OCI-LY7 (cell line): ENCODE measurements at regions not wholly inside any gene's neighbourhood (a gene's known extent, or its start where the extent isn't known, plus 50 kb on each side); places are given as distances from the start of the nearest gene placed in this dataset.

Experiments
- BruUV-seq: library from RNA; stranded (reverse); fragments of 400-500 nt; replicated peaks from 2 replicates; lab custom pipeline; 2021; lab: Mats Ljungman, UMichigan
- CTCF ChIA-PET: fragments of 300-600 bp; sonication (Branson Sonifier 250); formaldehyde crosslinking; loops from one replicate; lab custom pipeline; 2022; ENCODE audit warnings: antibody characterized with exemption; ENCODE audit not compliant: unreplicated experiment; lab: Charles Lee
- POLR2A ChIA-PET: fragments of 300-600 bp; sonication (Branson Sonifier 250); formaldehyde crosslinking; loops from one replicate; lab custom pipeline; 2022; ENCODE audit warnings: antibody characterized with exemption; lab: Charles Lee
- DNase-seq: peaks from one replicate; pipeline ENCODE4 v3.0.0-alpha.2; 2015; ENCODE audit warnings: low spot score
- H2AFZ ChIP-seq: fragments of 200-600 bp; sonication (generic), shearing (Covaris generic); 2 replicates; pipeline ENCODE4 v1.6.1; 2014; ENCODE audit warnings: mild to moderate bottlenecking, antibody characterized with exemption, low read length, moderate library complexity
- H3K27ac ChIP-seq: fragments of 200-600 bp; sonication (generic); 2 replicates; pipeline ENCODE4 v1.5.1; 2014; ENCODE audit warnings: mixed run types, low read depth, mild to moderate bottlenecking, moderate library complexity, low read length, inconsistent platforms; ENCODE audit not compliant: poor library complexity, severe bottlenecking
- H3K36me3 ChIP-seq: fragments of 200-600 bp; sonication (generic); 2 replicates; pipeline ENCODE4 v1.6.1; 2014; ENCODE audit warnings: mild to moderate bottlenecking, antibody characterized with exemption, low read length, moderate library complexity, mixed read lengths; ENCODE audit not compliant: insufficient read depth
- H3K4me1 ChIP-seq: fragments of 200-600 bp; sonication (generic); 2 replicates; pipeline ENCODE4 v1.5.1; 2014; ENCODE audit warnings: mild to moderate bottlenecking, low read length; ENCODE audit not compliant: insufficient read depth, poor library complexity, severe bottlenecking
- H3K4me2 ChIP-seq: fragments of 200-600 bp; sonication (generic); 2 replicates; pipeline ENCODE4 v1.6.1; 2014; ENCODE audit warnings: mild to moderate bottlenecking, low read length
- H3K4me3 ChIP-seq: fragments of 200-600 bp; sonication (generic); 2 replicates; pipeline ENCODE4 v1.5.1; 2014; ENCODE audit warnings: mild to moderate bottlenecking, low read depth, low read length; ENCODE audit not compliant: poor library complexity, severe bottlenecking
- H3K79me2 ChIP-seq: fragments of 200-600 bp; sonication (generic); 2 replicates; pipeline ENCODE4 v1.6.1; 2016; ENCODE audit warnings: low read depth, mild to moderate bottlenecking, low read length, moderate library complexity, mixed read lengths; ENCODE audit not compliant: insufficient read depth
- H3K9me2 ChIP-seq: fragments of 200-600 bp; sonication (generic); 2 replicates; pipeline ENCODE4 v1.6.1; 2016; ENCODE audit warnings: mild to moderate bottlenecking, low read length, mixed read lengths; ENCODE audit not compliant: insufficient read depth
- H3K9me3 ChIP-seq: fragments of 200-600 bp; sonication (generic); 2 replicates; pipeline ENCODE4 v1.6.1; 2014; ENCODE audit warnings: mild to moderate bottlenecking, mixed run types, low read length, mixed read lengths
- H4K20me1 ChIP-seq: fragments of 200-600 bp; sonication (generic); 2 replicates; pipeline ENCODE4 v1.6.1; 2014; ENCODE audit warnings: mild to moderate bottlenecking, antibody characterized with exemption, low read length, moderate library complexity, mixed read lengths; ENCODE audit not compliant: insufficient read depth
- EZH2phosphoT487 ChIP-seq: fragments of 200-600 bp; sonication (generic); IDR thresholded peaks from 2 replicates; pipeline ENCODE4 v1.6.1; 2018; ENCODE audit warnings: low read depth, borderline replicate concordance, mild to moderate bottlenecking, mixed run types, antibody characterized with exemption, low read length, moderate library complexity, mixed read lengths
- intact Hi-C: fragments of 100-400 bp; cut with micrococcal nuclease; formaldehyde crosslinking; loops from one replicate; pipeline ENCODE4 v1.10.0; 2022; ENCODE audit not compliant: unreplicated experiment
- TF ChIP-seq, protein P1 (sequence below): fragments of 200-600 bp; sonication (generic); conservative IDR thresholded peaks from 2 replicates; pipeline ENCODE4 v1.5.1; 2014; ENCODE audit warnings: mild to moderate bottlenecking, antibody characterized with exemption, low read length, moderate library complexity, mixed read lengths

DNA sequence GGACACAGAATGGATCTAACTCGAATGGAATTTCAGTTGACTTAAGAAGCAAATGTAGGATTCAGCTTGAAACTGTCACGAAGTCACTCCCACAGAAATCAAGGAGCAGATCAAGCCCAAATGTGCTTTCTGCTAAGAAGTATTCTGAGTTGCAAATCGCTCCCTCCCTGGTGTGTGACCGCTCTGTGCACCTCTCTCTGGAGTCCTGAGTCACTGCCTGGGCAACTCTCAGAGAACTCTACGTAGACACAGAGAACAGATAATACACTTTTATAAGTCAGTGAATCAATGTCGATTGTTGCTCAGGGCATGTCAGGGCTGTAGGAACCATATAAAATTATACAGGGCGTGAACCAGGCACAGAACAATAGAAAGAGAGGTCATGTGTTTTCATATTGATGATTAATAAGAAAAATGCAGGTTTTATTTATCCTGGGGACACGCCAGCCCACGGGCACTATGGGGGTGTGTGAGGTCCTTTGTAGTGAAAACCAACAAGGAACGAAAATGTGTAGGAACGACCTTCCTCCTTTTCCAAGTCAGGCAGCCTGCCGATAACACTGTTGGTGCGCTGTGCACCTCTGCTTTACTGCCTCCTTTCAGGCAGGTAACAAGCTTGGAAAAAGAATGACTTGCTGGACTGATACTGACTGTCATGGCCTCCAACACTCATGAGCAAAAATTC is 248.1 kb upstream of the FOXQ1 start:
- TF ChIP-seq, protein P1, sequence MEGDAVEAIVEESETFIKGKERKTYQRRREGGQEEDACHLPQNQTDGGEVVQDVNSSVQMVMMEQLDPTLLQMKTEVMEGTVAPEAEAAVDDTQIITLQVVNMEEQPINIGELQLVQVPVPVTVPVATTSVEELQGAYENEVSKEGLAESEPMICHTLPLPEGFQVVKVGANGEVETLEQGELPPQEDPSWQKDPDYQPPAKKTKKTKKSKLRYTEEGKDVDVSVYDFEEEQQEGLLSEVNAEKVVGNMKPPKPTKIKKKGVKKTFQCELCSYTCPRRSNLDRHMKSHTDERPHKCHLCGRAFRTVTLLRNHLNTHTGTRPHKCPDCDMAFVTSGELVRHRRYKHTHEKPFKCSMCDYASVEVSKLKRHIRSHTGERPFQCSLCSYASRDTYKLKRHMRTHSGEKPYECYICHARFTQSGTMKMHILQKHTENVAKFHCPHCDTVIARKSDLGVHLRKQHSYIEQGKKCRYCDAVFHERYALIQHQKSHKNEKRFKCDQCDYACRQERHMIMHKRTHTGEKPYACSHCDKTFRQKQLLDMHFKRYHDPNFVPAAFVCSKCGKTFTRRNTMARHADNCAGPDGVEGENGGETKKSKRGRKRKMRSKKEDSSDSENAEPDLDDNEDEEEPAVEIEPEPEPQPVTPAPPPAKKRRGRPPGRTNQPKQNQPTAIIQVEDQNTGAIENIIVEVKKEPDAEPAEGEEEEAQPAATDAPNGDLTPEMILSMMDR = no peak
- TF ChIP-seq EZH2phosphoT487 = no peak

DNA sequence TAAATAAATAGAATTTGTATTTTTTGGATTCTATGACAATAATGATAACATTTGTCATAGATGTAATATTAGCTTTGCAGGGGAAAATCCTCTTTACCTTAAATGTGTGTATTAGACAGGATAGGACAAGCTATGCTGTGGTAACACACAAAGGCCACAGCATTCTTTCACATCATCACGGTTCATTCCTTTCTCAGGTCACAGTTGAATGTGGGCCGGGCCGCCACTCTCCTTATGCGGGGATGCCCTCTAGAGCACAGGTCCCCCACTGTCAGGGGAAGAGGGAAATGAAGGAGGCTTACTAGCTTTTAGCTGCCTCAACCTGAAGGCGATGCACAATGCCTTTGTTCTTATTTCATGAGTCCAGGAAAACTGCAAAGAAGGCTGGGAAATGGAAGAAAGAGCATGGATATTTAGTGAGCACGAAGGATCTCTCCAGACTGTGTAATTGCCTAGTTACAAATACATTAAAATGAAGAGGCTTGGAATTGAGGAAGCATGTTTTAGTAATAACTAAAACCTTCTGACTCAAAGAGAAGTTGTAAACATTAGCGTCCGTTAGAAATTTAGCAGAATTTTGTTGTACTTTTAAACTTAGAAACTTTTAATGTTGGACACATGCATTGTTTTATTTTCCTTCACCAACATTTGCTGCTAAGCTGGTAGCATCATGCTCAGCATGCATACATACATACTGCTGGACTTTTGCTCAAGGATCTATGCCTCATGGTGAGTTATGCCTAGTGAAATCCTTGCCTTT is 248.9 kb upstream of the FOXQ1 start:
- Histone ChIP-seq H3K36me3 (no peaks in the 10 kb centered on the region), H3K9me2 (no peaks in the 10 kb centered on the region), H3K4me1 (no peaks in the 10 kb centered on the region), H3K4me2 (no peak overlapping the region), H3K4me3 (no peak overlapping the region), H2AFZ (no peak overlapping the region), H3K79me2 (no peaks in the 10 kb centered on the region), H3K9me3 (no peaks in the 10 kb centered on the region), H3K27ac (no peak overlapping the region), H4K20me1 (no peaks in the 10 kb centered on the region)
- TF ChIP-seq, protein P1 = no peak
- no peak for TF ChIP-seq EZH2phosphoT487
- POLR2A ChIA-PET = interaction anchor here (0.6 kb wide), 1 partner anchor 12 kb away, joined by 6 read pairs; no protein-coding TSS in a partner anchor
- intact Hi-C loops = no loop called here
- BruUV-seq = no TSS peak
- DNase-seq = no peak
- CTCF ChIA-PET = no interaction called here

More for the DNA sequence above, 248.1 kb upstream of the FOXQ1 start:
- Histone ChIP-seq H2AFZ (no peak overlapping the region), H3K9me2 (no peaks in the 10 kb centered on the region), H3K79me2 (no peaks in the 10 kb centered on the region), H3K27ac (no peak overlapping the region), H3K9me3 (no peaks in the 10 kb centered on the region), H3K4me3 (no peak overlapping the region), H3K36me3 (no peaks in the 10 kb centered on the region), H4K20me1 (no peaks in the 10 kb centered on the region), H3K4me1 (no peaks in the 10 kb centered on the region), H3K4me2 (no peak overlapping the region)
- ChIA-PET CTCF (no interaction called here), POLR2A (interaction anchor here (0.6 kb wide), 1 partner anchor 11 kb away, joined by 6 read pairs; no protein-coding TSS in a partner anchor)
- intact Hi-C loops = no loop called here
- no TSS peak for BruUV-seq
- no peak for DNase-seq

DNA sequence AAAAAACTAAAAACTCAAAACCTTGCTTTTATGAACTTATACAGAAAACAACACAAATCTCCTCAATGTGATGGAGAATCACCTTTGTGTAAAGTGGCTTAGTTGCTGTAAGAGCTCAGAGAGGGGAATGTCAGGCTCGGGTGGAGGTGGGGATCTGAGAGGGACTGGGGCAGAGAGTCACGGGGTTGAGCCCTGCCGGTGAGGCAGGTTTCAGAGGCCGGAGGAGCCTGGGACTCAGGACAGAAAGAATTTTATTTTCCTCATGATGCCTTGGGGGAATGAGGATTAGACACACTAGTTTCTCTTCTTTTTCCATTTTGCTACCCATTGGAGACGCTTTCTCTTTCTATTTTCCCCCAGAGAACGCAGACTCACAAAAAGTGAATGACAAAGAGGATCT is 252.3 kb upstream of the FOXQ1 start:
- Histone ChIP-seq H3K27ac (no peak overlapping the region), H3K4me1 (no peaks in the 10 kb centered on the region), H3K4me3 (no peak overlapping the region), H2AFZ (no peak overlapping the region), H3K9me3 (no peaks in the 10 kb centered on the region), H4K20me1 (no peaks in the 10 kb centered on the region), H3K79me2 (no peaks in the 10 kb centered on the region), H3K36me3 (no peaks in the 10 kb centered on the region), H3K9me2 (no peaks in the 10 kb centered on the region), H3K4me2 (no peak overlapping the region)
- POLR2A ChIA-PET = no interaction called here
- CTCF ChIA-PET = no interaction called here
- intact Hi-C loops = no loop called here
- no peak for DNase-seq
- TF ChIP-seq EZH2phosphoT487 = no peak
- TF ChIP-seq, protein P1 = no peak
- BruUV-seq = no TSS peak
